ENCODE measurements at regions not wholly inside any gene's neighbourhood (a gene's known extent, or its start where the extent isn't known, plus 50 kb on each side); places are given as distances from the start of the nearest gene placed in this dataset.

DNA sequence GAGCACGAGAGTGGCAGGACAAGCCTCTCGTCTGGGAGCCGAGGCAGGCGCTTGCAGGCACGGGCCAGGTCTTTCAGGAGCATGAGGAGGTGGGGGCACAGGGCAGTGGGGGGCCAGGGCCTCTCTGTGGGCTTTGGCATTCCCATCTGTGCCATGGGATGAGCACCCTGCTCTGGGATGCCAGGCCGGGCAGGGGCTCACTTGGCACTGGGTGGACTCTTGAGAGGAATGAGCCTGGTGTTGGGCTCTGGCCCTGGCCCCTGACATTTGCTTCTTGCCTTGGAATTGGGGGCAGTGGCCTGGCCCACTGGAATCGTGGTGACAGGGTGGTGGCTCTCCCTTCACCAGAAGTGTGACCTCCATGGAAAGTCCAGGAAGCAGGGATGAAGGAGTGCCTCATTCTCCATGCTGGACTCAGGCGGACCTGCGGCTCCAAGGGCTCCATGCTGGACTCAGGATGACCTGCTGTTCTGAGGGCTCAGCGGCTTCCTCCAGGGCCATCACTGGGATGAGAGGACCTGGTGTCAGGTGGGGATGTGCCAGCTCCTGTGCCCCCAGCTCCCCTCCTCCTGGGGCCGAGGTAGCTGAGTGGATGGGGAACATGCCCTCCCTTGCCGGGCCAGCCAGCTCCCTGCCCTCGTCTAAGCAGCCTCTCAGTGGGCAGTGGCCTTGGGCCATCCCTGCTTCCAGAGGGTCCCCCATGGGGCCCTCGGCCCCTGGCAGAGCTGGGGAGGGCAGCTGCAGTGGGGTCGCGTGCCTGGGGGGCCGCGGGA is 220.3 kb downstream of the KIF26A start:
- no peak for DNase-seq

GRCh38 chr14:104359301-104359968 is 220.1 kb upstream of the C14orf180 start:
- no peak for DNase-seq

DNA sequence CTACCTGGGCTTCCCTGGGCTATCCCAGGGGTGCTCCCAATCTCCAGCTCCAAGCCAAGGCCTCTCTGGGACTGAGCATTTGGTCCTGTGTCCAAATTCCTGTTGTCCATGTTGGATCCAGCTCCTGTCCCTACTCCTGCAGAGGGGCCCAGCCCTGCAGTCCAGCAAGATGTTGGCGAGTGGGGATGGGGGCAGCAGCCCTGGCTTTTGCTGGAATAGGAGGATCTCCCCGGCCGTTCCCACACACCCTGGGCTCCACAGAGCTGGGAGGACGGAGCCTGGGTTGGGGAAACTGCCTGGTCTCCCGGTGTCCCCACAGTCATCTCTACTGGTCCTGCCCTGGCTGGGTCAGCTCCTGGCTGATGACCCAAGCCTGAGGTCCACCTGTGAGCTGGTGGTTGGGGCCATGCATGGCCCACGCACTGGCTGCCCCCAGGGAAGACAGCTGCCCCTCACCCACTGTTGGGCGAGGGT is 219.6 kb upstream of the C14orf180 start:
- DNase-seq = no peak

DNA sequence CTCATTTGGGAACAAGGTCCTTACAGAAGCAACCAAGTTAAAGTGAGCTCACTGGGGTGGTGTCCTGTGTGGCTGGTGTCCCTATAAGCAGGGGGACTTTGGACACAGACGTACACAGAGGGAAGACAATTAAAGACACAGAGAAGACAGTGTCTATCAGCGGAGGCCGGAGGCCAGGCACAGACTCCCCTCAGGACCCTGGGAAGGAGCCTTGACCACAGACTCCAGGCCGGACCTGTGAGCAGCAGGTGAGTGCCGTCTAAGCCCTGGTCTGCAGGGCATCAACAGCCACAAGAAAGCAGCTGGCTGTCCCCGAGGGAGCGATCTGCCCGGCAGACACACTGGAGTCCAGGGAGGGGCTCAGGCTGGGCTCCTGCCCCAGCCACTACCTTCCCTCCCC is 219.1 kb upstream of the C14orf180 start:
- DNase-seq = no peak

- no peak for DNase-seq
Observed at GRCh38 chr14:104361101-104361591, 218.4 kb upstream of the C14orf180 start.

- DNase-seq = no peak
Observed at GRCh38 chr14:104361921-104362681, 217.5 kb upstream of the C14orf180 start.

DNA sequence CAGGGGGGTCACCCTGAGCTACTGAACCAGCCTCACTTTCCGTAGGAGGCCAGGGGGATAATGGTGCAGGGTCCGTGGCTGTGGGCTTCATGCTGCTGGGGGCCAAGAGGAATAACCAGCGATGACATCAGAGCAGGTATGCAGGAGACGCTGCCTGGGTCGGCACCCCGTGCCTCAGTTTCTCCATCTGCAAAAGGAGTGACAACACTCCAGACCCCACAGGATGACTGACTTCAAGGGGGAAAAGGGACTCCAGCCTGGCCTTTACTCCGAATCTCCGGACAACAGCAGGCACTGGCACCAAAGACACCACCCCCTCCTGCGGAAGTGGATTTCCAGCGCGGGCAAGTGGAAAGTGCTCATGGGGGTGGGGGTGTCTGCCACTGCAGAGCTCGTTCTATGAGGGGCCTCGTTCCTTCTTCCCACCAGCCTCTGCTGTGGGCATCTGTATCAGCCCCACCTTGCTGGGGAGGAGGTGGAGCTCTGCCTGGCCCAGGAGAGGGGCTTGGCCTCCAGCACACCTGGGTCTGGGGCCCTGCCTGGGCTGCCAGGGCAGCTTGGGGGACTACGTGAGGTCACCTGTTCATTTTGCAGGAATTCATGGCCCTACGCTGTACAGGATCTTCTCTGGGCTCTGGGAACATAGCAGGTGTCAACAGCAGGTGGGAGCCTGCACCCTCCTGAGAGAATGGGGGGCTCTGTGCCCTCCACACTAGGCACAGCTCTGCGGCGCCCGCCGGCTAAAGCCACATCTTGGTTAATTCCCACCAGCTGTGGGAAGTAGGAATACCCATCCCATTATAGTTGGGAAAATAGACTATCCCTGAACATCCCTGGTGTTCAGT is 216.6 kb upstream of the C14orf180 start:
- DNase-seq = no peak

DNA sequence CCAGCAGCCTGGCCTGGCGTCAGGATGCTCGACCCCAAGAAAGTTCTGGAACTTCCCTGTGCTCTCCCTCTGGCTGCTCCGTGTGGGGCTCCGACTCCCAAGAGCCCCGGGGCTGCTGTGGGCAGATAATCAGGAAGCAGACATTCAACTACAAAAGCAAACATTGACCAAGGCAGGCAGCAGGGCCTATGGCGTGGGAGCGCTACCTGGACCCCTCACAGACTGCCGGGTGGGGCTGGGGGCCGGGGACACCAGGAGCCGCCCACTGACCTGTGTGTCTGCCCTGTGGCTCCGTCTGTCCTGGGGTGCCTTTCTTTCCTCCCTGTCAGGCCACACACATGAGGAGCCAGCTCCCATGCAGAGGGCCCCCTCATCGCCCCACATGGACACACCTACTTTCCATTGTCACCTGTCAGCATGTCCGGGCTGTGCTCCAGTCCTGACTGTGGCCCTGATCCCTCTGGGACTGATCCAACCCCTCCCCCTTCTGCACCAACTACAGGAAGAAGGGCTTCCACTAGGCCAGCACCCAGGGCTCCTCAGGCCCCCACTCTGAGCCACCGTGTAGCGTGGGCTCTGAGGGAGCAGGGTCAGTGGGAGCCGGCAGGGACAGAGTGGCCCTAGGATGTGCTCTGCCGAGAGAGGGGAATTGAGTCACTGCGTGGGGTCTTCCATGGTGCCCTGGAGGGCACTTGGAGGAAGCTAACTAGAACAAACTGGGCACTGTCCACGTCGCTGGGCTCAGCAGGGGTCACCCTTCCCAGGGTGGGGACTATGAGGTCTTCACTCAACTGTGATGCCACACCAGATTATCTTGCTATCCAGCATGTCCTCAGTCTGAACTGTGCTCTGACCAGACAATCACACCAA is 215.4 kb upstream of the C14orf180 start:
- DNase-seq = no peak

GRCh38 chr14:104364830-104365229 is 214.7 kb upstream of the C14orf180 start:
- no peak for DNase-seq

GRCh38 chr14:104366931-104367865 is 212.4 kb upstream of the C14orf180 start:
- no peak for DNase-seq

GRCh38 chr14:104367866-104368750 is 211.5 kb upstream of the C14orf180 start:
- DNase-seq = no peak

DNA sequence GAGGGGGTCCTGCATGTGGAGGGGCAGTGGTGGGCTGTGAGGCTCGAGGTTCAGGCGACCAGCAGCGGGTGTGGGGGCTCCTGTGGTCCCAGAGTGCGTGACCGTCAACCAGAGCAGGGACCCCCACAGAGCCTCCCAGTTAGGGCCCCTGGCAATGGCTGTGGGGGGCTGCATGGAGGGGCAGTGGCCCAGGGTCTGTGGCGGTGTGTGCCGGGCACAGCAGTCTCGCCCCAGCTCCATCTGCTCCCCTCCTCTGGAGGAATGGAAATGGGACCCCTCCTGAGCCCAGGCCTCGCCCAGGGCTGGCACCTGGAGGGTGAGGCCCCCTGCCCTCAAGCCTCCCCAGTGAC is 210.8 kb upstream of the C14orf180 start:
- DNase-seq = no peak

DNA sequence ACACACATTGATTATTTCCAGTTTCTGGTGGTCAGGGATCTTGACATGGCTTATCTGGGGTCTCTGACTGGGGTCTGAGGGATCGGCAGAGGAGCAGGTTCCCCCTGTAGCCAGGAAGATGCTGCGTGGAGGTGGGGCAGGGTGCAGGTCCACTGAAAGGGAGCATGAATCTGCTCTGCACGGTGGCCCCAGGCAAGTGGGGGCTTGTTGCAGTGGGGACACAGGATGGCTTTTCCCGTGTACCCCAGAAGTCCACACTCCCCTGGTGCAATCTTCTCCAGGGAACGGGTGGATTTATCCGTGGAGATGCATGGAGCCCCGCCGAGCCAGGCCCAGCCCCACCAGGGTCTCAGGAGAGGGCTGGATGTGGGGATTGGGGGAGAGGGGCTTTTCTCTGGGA is 210.4 kb upstream of the C14orf180 start:
- DNase-seq = no peak

- DNase-seq = no peak
Observed at GRCh38 chr14:104370256-104370870, 209.2 kb upstream of the C14orf180 start.

- DNase-seq = no peak
Observed at GRCh38 chr14:104371031-104371430, 208.5 kb upstream of the C14orf180 start.

DNA sequence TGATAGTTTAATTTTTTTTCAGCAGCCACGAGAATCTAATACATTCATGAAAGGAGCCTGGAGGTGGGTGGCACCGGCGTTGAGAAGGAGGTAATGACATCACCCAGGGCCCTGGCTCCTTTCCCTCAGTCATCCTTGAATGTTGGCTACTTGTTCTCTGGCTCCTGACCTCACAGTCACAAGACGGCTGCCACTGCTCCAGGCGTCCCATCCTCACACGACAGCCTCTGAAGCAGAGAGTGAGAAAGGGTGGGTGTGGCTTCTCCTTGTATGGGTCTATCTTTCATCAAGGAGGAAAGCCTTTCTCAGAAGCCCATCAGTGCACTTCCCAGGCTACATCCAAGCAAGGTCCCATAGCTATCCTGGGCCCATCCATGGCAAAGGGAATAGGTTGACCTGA is 207.6 kb upstream of the C14orf180 start:
- DNase-seq = no peak

DNA sequence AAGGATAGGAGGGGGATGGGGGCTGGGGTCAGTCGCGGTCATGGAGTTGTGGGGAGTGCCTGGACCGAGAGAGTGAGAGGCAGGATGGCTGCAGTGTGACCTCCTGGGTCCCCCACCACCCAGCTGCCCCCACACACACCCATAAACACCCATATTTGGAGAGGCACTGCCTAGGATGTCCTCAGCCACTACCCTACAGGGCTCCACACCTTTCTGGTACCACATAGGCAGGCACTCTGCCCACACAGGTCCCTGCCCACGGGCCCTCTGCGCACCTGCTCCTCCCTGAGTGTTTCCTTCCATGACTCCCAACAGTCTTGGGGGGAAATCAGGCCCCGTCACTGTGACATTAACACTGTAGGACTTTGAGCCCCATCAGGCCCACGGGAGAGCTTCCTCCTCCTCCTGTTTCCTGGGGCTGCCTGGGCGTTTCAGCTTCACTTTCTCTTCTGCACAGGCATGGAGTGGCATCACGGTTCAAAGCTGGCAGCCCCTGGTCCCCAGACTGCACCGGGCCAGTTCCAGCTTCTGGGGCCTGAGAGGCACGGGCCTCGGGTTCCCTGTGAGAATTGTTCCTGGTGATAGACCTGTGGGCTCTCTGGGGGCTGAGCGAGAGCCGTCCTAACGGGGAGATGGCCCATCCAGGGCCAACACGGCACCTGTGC is 207.0 kb upstream of the C14orf180 start:
- no peak for DNase-seq

Measured in fibroblast of skin of back (primary cell).